ENCODE measurements at regions not wholly inside any gene's neighbourhood (a gene's known extent, or its start where the extent isn't known, plus 50 kb on each side); places are given as distances from the start of the nearest gene placed in this dataset.

GRCh38 chrX:18016941-18017340, 155.8 kb upstream of the RAI2 start:
- intact Hi-C loops (cut with micrococcal nuclease) (no loop called here), dilution Hi-C loops (cut with MboI; ENCODE audit: extremely low pct_ligation_motif_present, low sequenced_read_pairs) (no loop called here)
- no peaks in the 10 kb centered on the region for H4K20me1 ChIP-seq (replicated peaks; ENCODE audit: control insufficient read depth, extremely low read depth, insufficient read depth, low read length)
- BruUV-seq (replicated peaks): no TSS peak
- ChIA-PET CTCF (no interaction called here), POLR2A (no interaction called here)
- no peaks in the 10 kb centered on the region for H3K27me3 ChIP-seq (ENCODE audit: control insufficient read depth in 2 of 2, insufficient read depth in 2 of 2, low read length in 2 of 2)
- H2AFZ ChIP-seq (ENCODE audit: low read depth, low read length): no peak overlapping the region
- FAIRE-seq (no peak), DNase-seq (ENCODE audit: low read depth, low spot score) (no peak)
- no peak overlapping the region for H3K27ac ChIP-seq (ENCODE audit: insufficient read depth, low read depth, low read length)
- H3K4me1 ChIP-seq (ENCODE audit: control insufficient read depth, extremely low read depth, insufficient read depth, low read length): no peaks in the 10 kb centered on the region
- H3K9me3 ChIP-seq (replicated peaks; ENCODE audit: control insufficient read depth, insufficient read depth, low read length): no peaks in the 10 kb centered on the region
- H3K9me1 ChIP-seq (replicated peaks; ENCODE audit: control insufficient read depth, extremely low read depth, insufficient read depth, low read length): no peaks in the 10 kb centered on the region
- H3K4me3 ChIP-seq (replicated peaks in 1 of 3; ENCODE audit: insufficient read depth in 1 of 3, low read depth in 1 of 3, low read length in 3 of 3): no peak overlapping the region
- H3K9ac ChIP-seq (replicated peaks; ENCODE audit: extremely low read depth, insufficient read depth, low read length): no peak overlapping the region
- no peak overlapping the region for H3K4me2 ChIP-seq (ENCODE audit: insufficient read depth, low read length)
- TF ChIP-seq POLR2AphosphoS5 (IDR thresholded peaks at IDR 0.05; ENCODE audit: insufficient read depth, low read depth, low read length): no peak
- no peak for TF ChIP-seq CTCF (IDR thresholded peaks at IDR 0.05; ENCODE audit: extremely low read depth in 1 of 2, insufficient read depth in 1 of 2, low read depth in 1 of 2, low read length in 2 of 2)
- TF ChIP-seq GATA2 (IDR thresholded peaks at IDR 0.05; ENCODE audit: insufficient read depth, insufficient read length, low read depth, low read length): no peak
- TF ChIP-seq JUN (IDR thresholded peaks at IDR 0.05; ENCODE audit: borderline replicate concordance, insufficient read depth, insufficient read length, low read depth): no peak
- TF ChIP-seq POLR2A (IDR thresholded peaks at IDR 0.05; ENCODE audit: low read depth, low read length): no peak
- TF ChIP-seq, protein P1, sequence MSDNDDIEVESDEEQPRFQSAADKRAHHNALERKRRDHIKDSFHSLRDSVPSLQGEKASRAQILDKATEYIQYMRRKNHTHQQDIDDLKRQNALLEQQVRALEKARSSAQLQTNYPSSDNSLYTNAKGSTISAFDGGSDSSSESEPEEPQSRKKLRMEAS (IDR thresholded peaks at IDR 0.05; ENCODE audit: insufficient read depth, insufficient read length): no peak
- no peak for TF ChIP-seq MYC (IDR thresholded peaks at IDR 0.05; ENCODE audit: low read depth, low read length)
- TF ChIP-seq FOS (IDR thresholded peaks at IDR 0.05; ENCODE audit: borderline replicate concordance, insufficient read depth, low read length): no peak
- TF ChIP-seq EZH2 (IDR thresholded peaks at IDR 0.05; ENCODE audit: borderline replicate concordance, low read depth, low read length, severe bottlenecking): no peak
- H3K79me2 ChIP-seq (ENCODE audit: control insufficient read depth, insufficient read depth, low read length): no peaks in the 10 kb centered on the region
- no peaks in the 10 kb centered on the region for H3K36me3 ChIP-seq (ENCODE audit: control insufficient read depth in 2 of 2, extremely low read depth in 1 of 2, insufficient read depth in 2 of 2, low read length in 2 of 2)

Data from endothelial cell of umbilical vein (primary cell).